AG10803 (cell line): ENCODE measurements at regions not wholly inside any gene's neighbourhood (a gene's known extent, or its start where the extent isn't known, plus 50 kb on each side); places are given as distances from the start of the nearest gene placed in this dataset.

ENCODE experiments used
- DNase-seq: peaks from one replicate; pipeline ENCODE4 v3.0.0; 2010; ENCODE audit warnings: low read depth
- H3K4me3 ChIP-seq: 2 replicates; pipeline ENCODE4 v1.5.1; 2011; ENCODE audit warnings: mild to moderate bottlenecking, low read length, control low read depth
- TF ChIP-seq, protein P1 (sequence below): conservative IDR thresholded peaks from 2 replicates; pipeline ENCODE4 v1.5.1; 2011; ENCODE audit warnings: mild to moderate bottlenecking, low read length, control low read depth, inconsistent platforms

DNA sequence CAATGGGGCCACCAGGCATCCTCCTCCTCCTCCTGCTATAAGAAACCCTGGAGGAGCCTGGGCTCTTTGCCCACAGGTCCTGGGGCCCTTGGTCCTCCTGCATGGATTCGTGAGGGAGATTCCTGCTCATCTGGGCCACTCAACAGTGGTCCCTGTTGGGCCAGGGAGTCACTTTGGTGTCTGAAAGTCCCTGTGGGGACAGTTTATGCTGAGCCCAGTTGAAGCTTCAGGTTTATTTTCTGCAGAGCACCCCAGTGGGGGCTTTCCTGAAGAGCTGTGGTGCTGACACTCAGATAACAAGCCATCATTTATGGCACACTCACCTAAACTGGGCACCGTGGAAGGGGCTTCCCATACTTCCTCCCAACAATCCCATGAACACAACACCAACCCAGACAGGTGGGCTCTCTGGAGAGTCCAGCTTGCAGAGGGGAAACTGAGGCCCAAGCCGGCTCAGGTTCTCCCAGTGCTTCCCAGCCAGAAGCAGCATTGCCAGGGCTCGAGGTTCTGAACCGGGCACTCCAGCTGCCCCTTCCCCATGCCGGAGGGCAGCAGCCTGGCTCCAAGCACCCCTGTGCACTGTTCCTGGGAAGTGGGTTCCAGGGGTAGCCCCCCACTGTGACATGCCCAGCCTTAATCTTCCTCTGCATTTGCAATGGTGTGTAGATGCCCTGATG, 91.3 kb downstream of the MYEOV start:
- DNase-seq: no peak
- TF ChIP-seq, protein P1, sequence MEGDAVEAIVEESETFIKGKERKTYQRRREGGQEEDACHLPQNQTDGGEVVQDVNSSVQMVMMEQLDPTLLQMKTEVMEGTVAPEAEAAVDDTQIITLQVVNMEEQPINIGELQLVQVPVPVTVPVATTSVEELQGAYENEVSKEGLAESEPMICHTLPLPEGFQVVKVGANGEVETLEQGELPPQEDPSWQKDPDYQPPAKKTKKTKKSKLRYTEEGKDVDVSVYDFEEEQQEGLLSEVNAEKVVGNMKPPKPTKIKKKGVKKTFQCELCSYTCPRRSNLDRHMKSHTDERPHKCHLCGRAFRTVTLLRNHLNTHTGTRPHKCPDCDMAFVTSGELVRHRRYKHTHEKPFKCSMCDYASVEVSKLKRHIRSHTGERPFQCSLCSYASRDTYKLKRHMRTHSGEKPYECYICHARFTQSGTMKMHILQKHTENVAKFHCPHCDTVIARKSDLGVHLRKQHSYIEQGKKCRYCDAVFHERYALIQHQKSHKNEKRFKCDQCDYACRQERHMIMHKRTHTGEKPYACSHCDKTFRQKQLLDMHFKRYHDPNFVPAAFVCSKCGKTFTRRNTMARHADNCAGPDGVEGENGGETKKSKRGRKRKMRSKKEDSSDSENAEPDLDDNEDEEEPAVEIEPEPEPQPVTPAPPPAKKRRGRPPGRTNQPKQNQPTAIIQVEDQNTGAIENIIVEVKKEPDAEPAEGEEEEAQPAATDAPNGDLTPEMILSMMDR: no peak

DNA sequence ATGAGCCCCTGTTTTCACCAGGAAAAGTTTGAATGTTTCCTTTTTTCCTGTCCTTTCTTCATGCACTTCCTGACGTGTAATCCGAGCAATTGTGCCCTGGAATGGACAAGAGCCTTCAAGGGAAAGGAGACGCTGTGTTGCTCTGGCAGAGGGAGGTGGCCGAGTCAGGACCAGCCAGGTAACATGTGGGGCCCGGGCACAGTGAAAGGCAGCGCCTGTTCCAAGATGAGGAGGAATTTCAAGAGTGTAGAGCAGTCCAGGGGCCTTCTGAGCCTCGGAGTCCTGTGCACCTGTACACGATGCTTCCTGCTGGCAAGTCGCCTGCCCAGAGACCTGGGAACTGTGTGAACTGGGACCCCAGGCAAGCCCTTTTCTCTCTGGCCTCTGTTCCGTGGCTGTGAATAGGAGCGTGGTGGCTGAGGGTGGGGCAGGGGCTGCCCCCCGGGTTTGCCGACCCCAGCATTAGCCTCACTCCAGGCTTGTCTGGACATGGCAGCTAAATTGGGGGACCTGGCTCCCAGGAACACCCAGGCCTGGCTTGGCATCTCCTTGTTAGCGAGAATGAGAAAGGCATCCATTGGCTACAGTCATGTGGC, 92.0 kb downstream of the MYEOV start:
- DNase-seq: no peak
- no peak overlapping the region for H3K4me3 ChIP-seq
- TF ChIP-seq, protein P1: no peak

More for the DNA sequence above, 91.3 kb downstream of the MYEOV start:
- no peak overlapping the region for H3K4me3 ChIP-seq

DNA sequence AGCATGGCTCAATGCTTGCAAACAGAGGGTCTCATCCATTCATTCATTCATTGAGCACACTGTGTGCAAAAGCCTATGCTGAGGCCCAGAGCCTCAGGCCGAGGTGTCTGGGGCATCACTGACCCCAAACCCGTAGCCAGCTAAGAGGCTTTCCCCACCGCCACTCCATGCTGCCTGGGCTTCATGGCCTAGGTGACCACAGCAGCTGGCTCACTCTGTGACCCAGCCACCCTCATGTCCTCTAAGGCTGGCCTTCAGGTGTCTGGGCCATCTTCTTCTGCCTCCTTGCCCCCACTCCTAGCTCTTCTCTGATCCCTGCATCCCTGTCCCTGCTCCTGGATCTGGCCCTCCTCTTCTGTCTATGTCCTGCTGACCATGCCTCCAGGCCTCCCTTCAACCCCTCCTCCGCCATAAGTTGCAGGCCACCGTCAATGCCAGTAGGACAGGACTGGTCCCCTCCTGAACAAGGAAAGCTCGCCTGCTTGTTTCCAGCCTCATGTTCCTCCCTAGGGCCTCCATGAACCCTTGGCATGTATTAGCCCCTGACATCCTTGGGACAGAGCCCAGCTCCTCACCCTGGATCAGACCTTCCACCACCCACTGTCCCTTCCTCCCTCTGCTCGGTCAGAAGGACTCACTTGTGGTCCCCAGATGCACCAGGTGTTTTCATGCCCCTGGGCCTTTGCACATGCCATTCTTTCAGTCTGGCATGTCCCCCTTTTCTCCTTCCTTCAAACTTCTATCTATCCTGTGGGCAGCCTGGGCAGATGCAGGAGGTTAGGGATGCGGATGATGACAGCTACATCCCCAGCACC, 92.8 kb downstream of the MYEOV start:
- no peak for DNase-seq
- TF ChIP-seq, protein P1: no peak
- H3K4me3 ChIP-seq: no peak overlapping the region

DNA sequence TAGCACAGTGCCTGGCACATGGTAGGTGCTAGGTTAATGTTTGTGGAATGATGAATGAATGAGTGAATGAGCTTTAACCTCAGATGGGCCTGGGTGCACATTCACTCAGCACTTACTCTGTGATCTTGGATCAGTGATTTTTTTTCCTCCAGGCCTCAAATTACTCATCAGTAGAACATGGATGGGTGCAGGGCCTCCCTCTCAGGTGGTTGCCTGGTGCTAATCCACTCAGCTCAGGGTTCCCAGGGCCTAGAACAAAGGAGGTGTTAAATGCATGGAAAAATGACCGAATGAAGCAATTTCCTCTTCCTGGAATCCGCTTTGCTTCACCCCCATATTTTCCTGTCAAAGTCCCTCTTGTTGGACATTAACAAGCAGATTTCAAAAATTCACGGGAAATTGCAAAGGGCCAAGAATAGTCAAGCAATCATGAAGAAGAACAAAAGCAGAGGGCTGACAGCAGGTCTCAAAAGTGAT, 93.5 kb downstream of the MYEOV start:
- TF ChIP-seq, protein P1: no peak
- H3K4me3 ChIP-seq: no peak overlapping the region
- DNase-seq: no peak

DNA sequence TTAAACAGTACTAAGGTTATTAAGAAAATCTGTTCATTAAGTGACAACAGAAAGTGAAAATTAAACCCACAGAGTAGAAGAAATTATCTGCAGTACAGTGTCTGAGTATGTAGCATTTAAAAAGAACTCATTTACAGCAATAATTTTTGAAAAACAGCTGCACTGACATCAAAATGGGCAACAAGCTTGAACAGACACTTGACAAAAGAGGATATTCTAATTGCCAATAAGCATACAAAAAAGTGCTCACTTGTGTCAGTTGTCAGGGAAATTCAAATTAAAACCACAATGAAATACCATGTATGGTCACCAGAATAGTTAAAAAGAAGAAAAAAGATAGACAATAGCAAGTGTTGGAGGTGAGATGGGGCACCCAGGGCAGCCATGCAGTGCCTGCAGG, 93.3 kb upstream of the LINC01488 start:
- TF ChIP-seq, protein P1: no peak
- DNase-seq: no peak
- no peak overlapping the region for H3K4me3 ChIP-seq

DNA sequence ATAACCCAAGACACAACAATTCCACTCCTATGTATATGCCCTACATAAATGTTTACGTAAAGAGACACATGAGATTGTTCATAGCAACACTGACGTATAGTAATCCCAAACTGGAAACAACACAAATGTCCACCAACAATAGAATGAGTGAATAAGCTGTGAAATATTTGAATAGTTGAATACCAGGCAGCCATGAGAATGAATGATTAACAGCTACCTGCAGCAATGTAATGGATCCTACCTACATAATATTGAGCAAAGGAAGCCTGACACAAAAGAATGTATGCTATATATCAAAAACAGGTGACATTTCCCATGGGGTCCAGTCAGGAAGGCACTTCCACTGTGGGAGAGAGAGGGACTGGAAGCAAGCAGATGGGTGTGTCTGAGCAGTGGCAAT, 92.8 kb upstream of the LINC01488 start:
- TF ChIP-seq, protein P1: no peak
- H3K4me3 ChIP-seq: no peak overlapping the region
- no peak for DNase-seq
